GM10266 (cell line): ENCODE measurements at regions not wholly inside any gene's neighbourhood (a gene's known extent, or its start where the extent isn't known, plus 50 kb on each side); places are given as distances from the start of the nearest gene placed in this dataset.

Experiments used
- DNase-seq: peaks from one replicate; pipeline ENCODE4 v3.0.0; 2012; ENCODE audit errors: extremely low spot score
- TF ChIP-seq, protein P1 (sequence below): IDR thresholded peaks from 2 replicates; pipeline ENCODE4 v1.5.1; 2012; ENCODE audit warnings: mild to moderate bottlenecking, low read depth; ENCODE audit not compliant: control insufficient read depth, insufficient read depth; ENCODE audit errors: missing control alignments

GRCh38 chr18:42290318-42291307 is 335.6 kb downstream of the PIK3C3 start:
- DNase-seq: no peak
- TF ChIP-seq, protein P1, sequence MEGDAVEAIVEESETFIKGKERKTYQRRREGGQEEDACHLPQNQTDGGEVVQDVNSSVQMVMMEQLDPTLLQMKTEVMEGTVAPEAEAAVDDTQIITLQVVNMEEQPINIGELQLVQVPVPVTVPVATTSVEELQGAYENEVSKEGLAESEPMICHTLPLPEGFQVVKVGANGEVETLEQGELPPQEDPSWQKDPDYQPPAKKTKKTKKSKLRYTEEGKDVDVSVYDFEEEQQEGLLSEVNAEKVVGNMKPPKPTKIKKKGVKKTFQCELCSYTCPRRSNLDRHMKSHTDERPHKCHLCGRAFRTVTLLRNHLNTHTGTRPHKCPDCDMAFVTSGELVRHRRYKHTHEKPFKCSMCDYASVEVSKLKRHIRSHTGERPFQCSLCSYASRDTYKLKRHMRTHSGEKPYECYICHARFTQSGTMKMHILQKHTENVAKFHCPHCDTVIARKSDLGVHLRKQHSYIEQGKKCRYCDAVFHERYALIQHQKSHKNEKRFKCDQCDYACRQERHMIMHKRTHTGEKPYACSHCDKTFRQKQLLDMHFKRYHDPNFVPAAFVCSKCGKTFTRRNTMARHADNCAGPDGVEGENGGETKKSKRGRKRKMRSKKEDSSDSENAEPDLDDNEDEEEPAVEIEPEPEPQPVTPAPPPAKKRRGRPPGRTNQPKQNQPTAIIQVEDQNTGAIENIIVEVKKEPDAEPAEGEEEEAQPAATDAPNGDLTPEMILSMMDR: no peak

GRCh38 chr18:42292654-42293053 is 337.6 kb downstream of the PIK3C3 start:
- DNase-seq: no peak
- TF ChIP-seq, protein P1: no peak

DNA sequence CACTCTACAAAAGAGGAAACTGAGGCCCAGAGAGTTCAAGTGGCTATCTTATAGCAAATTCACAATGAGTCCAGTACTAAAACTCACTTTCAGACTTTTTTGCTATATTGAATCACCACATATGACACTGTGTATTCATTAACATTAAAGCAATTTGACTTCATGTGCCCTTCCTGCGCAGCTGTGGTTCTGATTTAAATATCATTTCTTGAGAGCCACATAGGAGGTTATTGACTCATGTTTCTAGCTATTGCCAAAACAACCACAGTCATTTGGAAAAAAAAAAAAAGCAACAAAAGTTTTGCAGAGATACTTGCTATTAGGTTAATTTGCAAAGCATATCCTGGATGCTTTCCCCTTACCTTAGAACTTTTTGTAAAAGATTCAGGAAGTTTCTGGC is 341.2 kb downstream of the PIK3C3 start:
- DNase-seq: no peak
- TF ChIP-seq, protein P1: no peak

- no peak for DNase-seq
- TF ChIP-seq, protein P1: no peak
Measured at GRCh38 chr18:42296723-42297122, 341.7 kb downstream of the PIK3C3 start.

- DNase-seq: peak; percentile 49
Measured at GRCh38 chr18:42298759-42299675, 344.0 kb downstream of the PIK3C3 start.

GRCh38 chr18:42305869-42306593 is 351.0 kb downstream of the PIK3C3 start:
- no peak for DNase-seq

More at GRCh38 chr18:42298759-42299675, 344.0 kb downstream of the PIK3C3 start:
- TF ChIP-seq, protein P1: peak; percentile 90

More at GRCh38 chr18:42305869-42306593, 351.0 kb downstream of the PIK3C3 start:
- TF ChIP-seq, protein P1: no peak
